ENCODE measurements at regions not wholly inside any gene's neighbourhood (a gene's known extent, or its start where the extent isn't known, plus 50 kb on each side); places are given as distances from the start of the nearest gene placed in this dataset.

- TF ChIP-seq SP1 (IDR thresholded peaks at IDR 0.05) (no peak), FOXM1 (IDR thresholded peaks at IDR 0.05; ENCODE audit: borderline replicate concordance) (no peak), HDGF (IDR thresholded peaks at IDR 0.05; ENCODE audit: borderline replicate concordance) (no peak), ARNT (IDR thresholded peaks at IDR 0.05) (no peak)
Observed at GRCh38 chr12:116674643-116675183, 63.2 kb downstream of the SPRING1 start.

Data from HEK293T (cell line).